GM18507 (cell line): ENCODE measurements at regions not wholly inside any gene's neighbourhood (a gene's known extent, or its start where the extent isn't known, plus 50 kb on each side); places are given as distances from the start of the nearest gene placed in this dataset.

ENCODE experiments used
- DNase-seq: peaks from one replicate; pipeline ENCODE4 v3.0.0; 2011; ENCODE audit warnings: low read depth; ENCODE audit not compliant: insufficient read length; ENCODE audit errors: extremely low spot score
- FAIRE-seq: peaks from 2 replicates; lab custom pipeline; 2011; peaks lifted over from hg19 to GRCh38; lab: Jason Lieb, UNC

- FAIRE-seq (no peak), DNase-seq (no peak)
Observed at GRCh38 chr14:104528496-104528895, 51.1 kb upstream of the C14orf180 start.
